ENCODE measurements at regions not wholly inside any gene's neighbourhood (a gene's known extent, or its start where the extent isn't known, plus 50 kb on each side); places are given as distances from the start of the nearest gene placed in this dataset.

GRCh38 chr19:29323440-29324290, 110.7 kb upstream of the UQCRFS1 start:
- Mint-ChIP-seq H3K4me3 (no peak overlapping the region), H3K27me3 (peaks cover 6% of the 10 kb centered on the region), H3K36me3 (ENCODE audit: low read depth) (no peaks in the 10 kb centered on the region), H3K27ac (no peak overlapping the region), H3K4me1 (ENCODE audit: low read depth) (peaks cover 5% of the 10 kb centered on the region), H3K9me3 (peaks cover 7% of the 10 kb centered on the region)
- DNase-seq: no peak

GRCh38 chr19:29324291-29324680, 111.3 kb upstream of the UQCRFS1 start:
- no peak for DNase-seq
- Mint-ChIP-seq H3K36me3 (ENCODE audit: low read depth) (no peaks in the 10 kb centered on the region), H3K27ac (no peak overlapping the region), H3K4me1 (ENCODE audit: low read depth) (peaks cover 5% of the 10 kb centered on the region), H3K4me3 (no peak overlapping the region), H3K9me3 (peaks cover 7% of the 10 kb centered on the region), H3K27me3 (peaks cover 6% of the 10 kb centered on the region)

GRCh38 chr19:29324717-29325116, 111.8 kb upstream of the UQCRFS1 start:
- Mint-ChIP-seq H3K27ac (no peak overlapping the region), H3K4me3 (no peak overlapping the region), H3K27me3 (peaks cover 3% of the 10 kb centered on the region), H3K4me1 (ENCODE audit: low read depth) (peaks cover 5% of the 10 kb centered on the region), H3K9me3 (peaks cover 7% of the 10 kb centered on the region), H3K36me3 (ENCODE audit: low read depth) (no peaks in the 10 kb centered on the region)
- no peak for DNase-seq

- Mint-ChIP-seq H3K4me3 (no peak overlapping the region), H3K4me1 (ENCODE audit: low read depth) (peaks cover 5% of the 10 kb centered on the region), H3K27ac (no peak overlapping the region), H3K27me3 (no peaks in the 10 kb centered on the region), H3K36me3 (ENCODE audit: low read depth) (no peaks in the 10 kb centered on the region), H3K9me3 (peaks cover 7% of the 10 kb centered on the region)
- no peak for DNase-seq
Measured at GRCh38 chr19:29325241-29325975, 112.5 kb upstream of the UQCRFS1 start.

GRCh38 chr19:29326351-29326750, 113.4 kb upstream of the UQCRFS1 start:
- no peak overlapping the region for H3K4me3 Mint-ChIP-seq
- no peaks in the 10 kb centered on the region for H3K27me3 Mint-ChIP-seq
- no peak overlapping the region for H3K27ac Mint-ChIP-seq
- H3K9me3 Mint-ChIP-seq: peaks cover 7% of the 10 kb centered on the region
- no peak for DNase-seq
- no peaks in the 10 kb centered on the region for H3K36me3 Mint-ChIP-seq (ENCODE audit: low read depth)
- H3K4me1 Mint-ChIP-seq (ENCODE audit: low read depth): peaks cover 5% of the 10 kb centered on the region

GRCh38 chr19:29326849-29327840, 114.2 kb upstream of the UQCRFS1 start:
- Mint-ChIP-seq H3K4me1 (ENCODE audit: low read depth) (peaks cover 5% of the 10 kb centered on the region), H3K36me3 (ENCODE audit: low read depth) (no peaks in the 10 kb centered on the region), H3K9me3 (peaks cover 7% of the 10 kb centered on the region), H3K4me3 (no peak overlapping the region), H3K27me3 (no peaks in the 10 kb centered on the region), H3K27ac (no peak overlapping the region)
- DNase-seq: no peak

GRCh38 chr19:29328586-29328985, 115.6 kb upstream of the UQCRFS1 start:
- no peak for DNase-seq
- Mint-ChIP-seq H3K4me1 (ENCODE audit: low read depth) (peaks cover 5% of the 10 kb centered on the region), H3K4me3 (no peak overlapping the region), H3K27ac (no peak overlapping the region), H3K9me3 (peaks cover 7% of the 10 kb centered on the region), H3K27me3 (no peaks in the 10 kb centered on the region), H3K36me3 (ENCODE audit: low read depth) (no peaks in the 10 kb centered on the region)

- Mint-ChIP-seq H3K4me3 (no peak overlapping the region), H3K4me1 (ENCODE audit: low read depth) (peaks cover 5% of the 10 kb centered on the region)
- no peak for DNase-seq
Measured at GRCh38 chr19:29329460-29330134, 116.6 kb upstream of the UQCRFS1 start.

GRCh38 chr19:29336425-29336824, 123.5 kb upstream of the UQCRFS1 start:
- H3K4me3 Mint-ChIP-seq: no peak overlapping the region
- H3K4me1 Mint-ChIP-seq (ENCODE audit: low read depth): no peaks in the 10 kb centered on the region
- no peak overlapping the region for H3K27ac Mint-ChIP-seq
- peaks cover 7% of the 10 kb centered on the region for H3K9me3 Mint-ChIP-seq
- H3K36me3 Mint-ChIP-seq (ENCODE audit: low read depth): no peaks in the 10 kb centered on the region
- H3K27me3 Mint-ChIP-seq: peaks cover 4% of the 10 kb centered on the region
- no peak for DNase-seq

More at GRCh38 chr19:29329460-29330134, 116.6 kb upstream of the UQCRFS1 start:
- Mint-ChIP-seq H3K9me3 (peaks cover 7% of the 10 kb centered on the region), H3K36me3 (ENCODE audit: low read depth) (no peaks in the 10 kb centered on the region), H3K27me3 (peaks cover 2% of the 10 kb centered on the region), H3K27ac (no peak overlapping the region)

- Mint-ChIP-seq H3K4me1 (ENCODE audit: low read depth) (no peaks in the 10 kb centered on the region), H3K36me3 (ENCODE audit: low read depth) (no peaks in the 10 kb centered on the region), H3K4me3 (no peak overlapping the region), H3K27me3 (peaks cover 4% of the 10 kb centered on the region), H3K27ac (no peak overlapping the region), H3K9me3 (peaks cover 13% of the 10 kb centered on the region)
- no peak for DNase-seq
Measured at GRCh38 chr19:29337029-29337428, 124.1 kb upstream of the UQCRFS1 start.

- no peak for DNase-seq
- no peak overlapping the region for H3K27ac Mint-ChIP-seq
- no peaks in the 10 kb centered on the region for H3K4me1 Mint-ChIP-seq (ENCODE audit: low read depth)
- no peak overlapping the region for H3K4me3 Mint-ChIP-seq
- H3K9me3 Mint-ChIP-seq: peaks cover 22% of the 10 kb centered on the region
- H3K27me3 Mint-ChIP-seq: peaks cover 4% of the 10 kb centered on the region
- no peaks in the 10 kb centered on the region for H3K36me3 Mint-ChIP-seq (ENCODE audit: low read depth)
Measured at GRCh38 chr19:29338480-29338879, 125.5 kb upstream of the UQCRFS1 start.

GRCh38 chr19:29342721-29343120, 129.8 kb upstream of the UQCRFS1 start:
- Mint-ChIP-seq H3K36me3 (ENCODE audit: low read depth) (no peaks in the 10 kb centered on the region), H3K9me3 (peaks cover 42% of the 10 kb centered on the region), H3K27ac (no peak overlapping the region), H3K4me1 (ENCODE audit: low read depth) (no peaks in the 10 kb centered on the region), H3K27me3 (peaks cover 2% of the 10 kb centered on the region), H3K4me3 (no peak overlapping the region)
- no peak for DNase-seq

- peaks cover 6% of the 10 kb centered on the region for H3K9me3 Mint-ChIP-seq
- H3K4me3 Mint-ChIP-seq: no peak overlapping the region
- no peak for DNase-seq
- no peak overlapping the region for H3K27ac Mint-ChIP-seq
- no peaks in the 10 kb centered on the region for H3K4me1 Mint-ChIP-seq (ENCODE audit: low read depth)
- H3K27me3 Mint-ChIP-seq: peaks cover 22% of the 10 kb centered on the region
- no peaks in the 10 kb centered on the region for H3K36me3 Mint-ChIP-seq (ENCODE audit: low read depth)
Measured at GRCh38 chr19:29364224-29364726, 151.3 kb upstream of the UQCRFS1 start.

GRCh38 chr19:29364999-29365398, 152.0 kb upstream of the UQCRFS1 start:
- H3K36me3 Mint-ChIP-seq (ENCODE audit: low read depth): no peaks in the 10 kb centered on the region
- H3K4me1 Mint-ChIP-seq (ENCODE audit: low read depth): no peaks in the 10 kb centered on the region
- peaks cover 22% of the 10 kb centered on the region for H3K27me3 Mint-ChIP-seq
- H3K27ac Mint-ChIP-seq: no peak overlapping the region
- peaks cover 6% of the 10 kb centered on the region for H3K9me3 Mint-ChIP-seq
- no peak for DNase-seq
- H3K4me3 Mint-ChIP-seq: no peak overlapping the region
